ENCODE measurements at regions not wholly inside any gene's neighbourhood (a gene's known extent, or its start where the extent isn't known, plus 50 kb on each side); places are given as distances from the start of the nearest gene placed in this dataset.

DNA sequence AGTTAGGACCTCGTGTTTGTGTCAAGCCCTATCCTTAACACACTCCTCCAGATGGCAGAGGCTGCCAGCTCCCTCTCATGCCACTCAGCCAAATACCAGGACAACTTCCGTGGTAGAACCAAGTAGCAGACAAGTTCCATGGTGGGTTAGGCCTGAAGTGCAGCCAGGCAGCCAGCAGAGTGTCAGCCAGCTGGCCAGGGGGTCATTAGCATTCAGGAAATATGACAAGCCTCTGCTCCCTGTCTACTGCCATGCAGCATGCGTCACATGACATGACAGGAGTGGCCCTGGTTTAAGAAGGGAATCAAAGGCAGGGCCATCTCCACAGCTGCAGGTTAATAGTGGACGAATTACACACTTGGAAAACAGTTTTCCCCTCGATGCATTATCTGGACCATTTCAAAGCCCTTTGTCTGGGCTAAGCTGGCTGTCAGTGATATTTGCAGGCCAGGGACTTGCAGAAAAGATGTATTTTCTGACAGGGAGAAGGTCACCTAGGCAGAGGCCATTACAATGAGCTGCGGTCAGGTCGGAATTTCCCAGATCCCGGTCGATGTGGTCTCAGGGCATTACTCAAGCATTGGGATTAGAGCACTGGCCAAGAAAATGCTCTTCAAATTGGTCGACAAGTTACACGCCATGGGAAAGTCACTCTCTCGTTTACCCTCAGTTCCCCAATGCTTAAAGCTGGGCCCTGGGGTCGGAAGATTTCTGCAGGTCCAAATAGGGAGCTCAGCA is 461.7 kb upstream of the CADM1 start:
- H3K27ac Mint-ChIP-seq = peak overlapping the region; percentile 82
- peaks cover 16% of the 10 kb centered on the region for H3K27me3 Mint-ChIP-seq
- no peak for DNase-seq (ENCODE audit: low spot score, unreplicated experiment)
- peaks cover 4% of the 10 kb centered on the region for H3K36me3 Mint-ChIP-seq (ENCODE audit: insufficient read depth)
- H3K9me3 Mint-ChIP-seq (ENCODE audit: low read depth) = peaks cover 18% of the 10 kb centered on the region
- peaks cover 37% of the 10 kb centered on the region for H3K4me1 Mint-ChIP-seq (ENCODE audit: low read depth)
- TF ChIP-seq, protein P1, sequence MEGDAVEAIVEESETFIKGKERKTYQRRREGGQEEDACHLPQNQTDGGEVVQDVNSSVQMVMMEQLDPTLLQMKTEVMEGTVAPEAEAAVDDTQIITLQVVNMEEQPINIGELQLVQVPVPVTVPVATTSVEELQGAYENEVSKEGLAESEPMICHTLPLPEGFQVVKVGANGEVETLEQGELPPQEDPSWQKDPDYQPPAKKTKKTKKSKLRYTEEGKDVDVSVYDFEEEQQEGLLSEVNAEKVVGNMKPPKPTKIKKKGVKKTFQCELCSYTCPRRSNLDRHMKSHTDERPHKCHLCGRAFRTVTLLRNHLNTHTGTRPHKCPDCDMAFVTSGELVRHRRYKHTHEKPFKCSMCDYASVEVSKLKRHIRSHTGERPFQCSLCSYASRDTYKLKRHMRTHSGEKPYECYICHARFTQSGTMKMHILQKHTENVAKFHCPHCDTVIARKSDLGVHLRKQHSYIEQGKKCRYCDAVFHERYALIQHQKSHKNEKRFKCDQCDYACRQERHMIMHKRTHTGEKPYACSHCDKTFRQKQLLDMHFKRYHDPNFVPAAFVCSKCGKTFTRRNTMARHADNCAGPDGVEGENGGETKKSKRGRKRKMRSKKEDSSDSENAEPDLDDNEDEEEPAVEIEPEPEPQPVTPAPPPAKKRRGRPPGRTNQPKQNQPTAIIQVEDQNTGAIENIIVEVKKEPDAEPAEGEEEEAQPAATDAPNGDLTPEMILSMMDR (IDR thresholded peaks at IDR 0.05; ENCODE audit: unreplicated experiment) = no peak
- peak overlapping the region; percentile 25 for H3K4me3 Mint-ChIP-seq (ENCODE audit: low read depth)

DNA sequence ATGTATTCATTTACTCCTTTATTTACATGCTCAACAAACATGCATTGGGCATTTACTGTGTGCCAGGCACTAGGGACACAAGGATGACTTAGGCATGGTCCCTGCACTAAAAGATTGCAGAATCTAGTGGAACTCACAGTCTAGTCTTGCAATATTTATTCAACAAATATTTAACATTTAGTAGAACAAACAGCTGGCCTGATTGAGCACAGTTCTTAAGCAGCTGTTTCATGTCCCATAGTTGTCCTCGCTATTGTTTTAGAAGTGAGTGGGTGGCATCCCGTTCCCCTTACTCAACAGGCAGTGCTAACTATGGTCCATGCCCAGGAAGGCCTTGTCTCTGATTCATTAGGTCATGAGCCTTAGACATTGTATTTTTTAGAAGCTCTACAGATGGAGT is 459.9 kb upstream of the CADM1 start:
- Mint-ChIP-seq H3K9me3 (ENCODE audit: low read depth) (peaks cover 7% of the 10 kb centered on the region), H3K4me1 (ENCODE audit: low read depth) (peaks cover 53% of the 10 kb centered on the region), H3K4me3 (ENCODE audit: low read depth) (no peak overlapping the region), H3K36me3 (ENCODE audit: insufficient read depth) (peaks cover 1% of the 10 kb centered on the region), H3K27ac (no peak overlapping the region), H3K27me3 (peaks cover 16% of the 10 kb centered on the region)
- TF ChIP-seq, protein P1 (IDR thresholded peaks at IDR 0.05; ENCODE audit: unreplicated experiment) = no peak
- no peak for DNase-seq (ENCODE audit: low spot score, unreplicated experiment)

DNA sequence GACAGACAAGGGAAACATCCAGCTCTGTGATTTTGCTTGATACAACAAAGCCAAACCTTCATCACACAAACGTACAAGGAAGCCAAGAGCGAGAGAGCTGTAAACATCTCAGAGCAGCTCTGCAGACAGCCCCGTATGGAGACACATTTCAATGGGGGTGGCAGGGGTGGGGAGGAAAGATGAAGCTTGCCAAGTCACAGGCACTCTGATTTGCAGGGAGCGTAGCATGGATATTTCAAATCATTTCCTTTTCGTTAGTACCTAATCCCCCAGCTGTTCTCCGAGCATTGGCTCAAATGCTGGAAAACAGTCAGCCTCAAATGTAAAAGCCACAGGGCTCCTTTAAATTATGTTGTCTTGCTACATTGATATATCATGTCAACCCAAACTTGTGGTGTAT is 458.9 kb upstream of the CADM1 start:
- Mint-ChIP-seq H3K36me3 (ENCODE audit: insufficient read depth) (peaks cover 1% of the 10 kb centered on the region), H3K27ac (no peak overlapping the region), H3K4me1 (ENCODE audit: low read depth) (peaks cover 62% of the 10 kb centered on the region), H3K9me3 (ENCODE audit: low read depth) (peaks cover 2% of the 10 kb centered on the region), H3K27me3 (peaks cover 16% of the 10 kb centered on the region), H3K4me3 (ENCODE audit: low read depth) (no peak overlapping the region)
- no peak for DNase-seq (ENCODE audit: low spot score, unreplicated experiment)
- TF ChIP-seq, protein P1 (IDR thresholded peaks at IDR 0.05; ENCODE audit: unreplicated experiment) = no peak

DNA sequence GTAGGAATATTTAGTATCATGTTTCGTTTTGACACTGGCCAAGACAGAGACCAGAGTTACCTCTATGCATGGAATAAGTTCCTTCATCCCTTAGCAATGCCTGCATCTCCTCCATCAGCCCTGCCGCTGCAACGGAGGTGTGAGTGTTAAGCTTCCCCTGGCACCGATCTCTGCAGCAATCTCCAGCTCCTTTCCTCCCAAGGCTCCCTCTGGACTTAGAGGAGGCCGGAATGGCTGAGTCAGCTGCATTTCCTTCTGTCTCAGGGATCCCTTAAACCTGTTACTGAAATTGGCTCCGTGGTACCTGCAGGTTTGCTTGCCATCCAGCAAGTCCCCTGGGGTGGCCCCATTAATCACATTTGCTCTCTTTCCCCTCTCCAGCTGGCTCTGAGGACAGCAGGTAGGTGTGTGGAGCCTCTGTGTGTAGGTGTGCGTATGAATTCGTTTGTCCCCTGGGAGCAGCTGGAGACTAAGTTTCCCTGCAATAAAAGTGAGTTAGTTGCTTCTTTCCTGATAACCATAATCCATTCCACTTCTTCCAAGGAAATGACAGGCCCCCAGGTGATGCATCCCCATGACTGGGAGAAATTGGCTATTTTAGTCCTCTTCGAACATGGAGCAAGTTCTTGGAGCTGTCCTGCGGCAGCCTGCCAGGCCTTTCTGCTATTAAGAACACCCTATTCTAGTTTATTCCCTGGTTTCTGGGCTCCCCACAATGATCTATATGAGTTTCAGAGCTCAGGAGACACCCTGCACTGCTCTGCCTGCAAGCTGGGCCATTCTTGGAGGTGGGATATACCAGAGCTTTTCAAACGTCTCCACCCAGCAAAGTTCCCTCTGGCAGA is 457.2 kb upstream of the CADM1 start:
- TF ChIP-seq, protein P1 (IDR thresholded peaks at IDR 0.05; ENCODE audit: unreplicated experiment) = no peak
- H3K4me3 Mint-ChIP-seq (ENCODE audit: low read depth) = no peak overlapping the region
- H3K36me3 Mint-ChIP-seq (ENCODE audit: insufficient read depth) = no peaks in the 10 kb centered on the region
- H3K27ac Mint-ChIP-seq = no peak overlapping the region
- H3K27me3 Mint-ChIP-seq = peaks cover 16% of the 10 kb centered on the region
- H3K9me3 Mint-ChIP-seq (ENCODE audit: low read depth) = no peaks in the 10 kb centered on the region
- no peak for DNase-seq (ENCODE audit: low spot score, unreplicated experiment)
- peaks cover 56% of the 10 kb centered on the region for H3K4me1 Mint-ChIP-seq (ENCODE audit: low read depth)

DNA sequence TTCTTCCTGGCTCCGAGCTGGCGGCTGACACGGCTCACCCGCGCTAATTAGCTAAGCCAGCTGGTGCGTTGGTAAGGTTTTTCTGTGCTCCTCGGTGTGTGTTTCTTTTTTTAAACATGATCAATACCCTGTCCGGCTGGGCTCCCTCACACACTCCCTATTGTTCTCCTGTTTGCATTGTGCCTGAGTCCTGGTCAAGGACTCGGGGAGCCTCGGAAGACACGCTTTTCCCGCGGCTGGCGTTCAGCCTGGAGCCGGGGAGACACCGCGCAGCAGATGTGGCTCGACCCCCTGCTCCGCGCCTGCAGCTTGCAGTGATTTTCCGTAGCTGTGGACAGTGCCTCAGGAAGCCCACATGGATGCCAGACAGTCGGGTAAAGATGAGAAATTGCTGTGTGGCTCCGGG is 454.9 kb upstream of the CADM1 start:
- Mint-ChIP-seq H3K4me3 (ENCODE audit: low read depth) (peak overlapping the region; percentile 63), H3K36me3 (ENCODE audit: insufficient read depth) (no peaks in the 10 kb centered on the region), H3K27ac (peak overlapping the region; percentile 89), H3K4me1 (ENCODE audit: low read depth) (peaks cover 44% of the 10 kb centered on the region), H3K27me3 (peaks cover 16% of the 10 kb centered on the region), H3K9me3 (ENCODE audit: low read depth) (no peaks in the 10 kb centered on the region)
- no peak for DNase-seq (ENCODE audit: low spot score, unreplicated experiment)
- TF ChIP-seq, protein P1 (IDR thresholded peaks at IDR 0.05; ENCODE audit: unreplicated experiment) = no peak

Measured in progenitor cell of endocrine pancreas (in vitro differentiated cells).